SU-DHL-6 (cell line): ENCODE measurements at regions not wholly inside any gene's neighbourhood (a gene's known extent, or its start where the extent isn't known, plus 50 kb on each side); places are given as distances from the start of the nearest gene placed in this dataset.

ENCODE experiments used
- CTCF ChIP-seq: fragments of 200-600 bp; sonication (generic); IDR thresholded peaks from one replicate; pipeline ENCODE4 v1.5.1; 2017; ENCODE audit warnings: antibody characterized with exemption, mild to moderate bottlenecking, low read length, moderate library complexity; ENCODE audit not compliant: insufficient read depth, poor library complexity, severe bottlenecking
- EZH2phosphoT487 ChIP-seq: fragments of 200-600 bp; sonication (generic), shearing (Covaris generic); conservative IDR thresholded peaks from 2 replicates; pipeline ENCODE4 v1.6.1; 2018; ENCODE audit warnings: mild to moderate bottlenecking, antibody characterized with exemption, low read length, moderate library complexity, mixed read lengths

- TF ChIP-seq CTCF (no peak), EZH2phosphoT487 (no peak)
Measured at GRCh38 chr18:42255908-42256765, 301.1 kb downstream of the PIK3C3 start.
